Spleen (tissue), 7 donors: ENCODE measurements at regions not wholly inside any gene's neighbourhood (a gene's known extent, or its start where the extent isn't known, plus 50 kb on each side); places are given as distances from the start of the nearest gene placed in this dataset.
"Not testable (repeated sequence)": the region's sequence is repeated elsewhere in the genome, so short reads cannot be mapped to it uniquely, and the experiment has no call there.

Source experiments
- POLR2A ChIP-seq, 3 donors: fragments of 450-650 bp; IDR thresholded peaks; one replicate each; pipeline ENCODE4 v1.5.1; 2017; ENCODE audit warnings: antibody characterized with exemption in 3 of 3, mild to moderate bottlenecking in 1 of 3
- TF ChIP-seq, protein P1 (sequence below), 11 experiments: fragments of 200-600 bp in 7 of 11; fragments of 450-650 bp in 4 of 11; sonication (generic) in 4 of 11; IDR thresholded peaks in 8 of 11; conservative IDR thresholded peaks in 3 of 11; 1 replicate in 7 of 11; 2 replicates in 4 of 11; pipeline versions ENCODE4 v1.4.0 to v1.8.0; 2016 to 2021; ENCODE audit warnings: antibody characterized with exemption in 11 of 11, inconsistent platforms in 4 of 11, mild to moderate bottlenecking in 1 of 11
- donor health status: DM: no; HTN: no; CAD: no; lungs with moderate emphysema.
- donor health status: DM: no; HTN: no; CAD: no.
- donor health status: DM: no; HTN: no; CAD: no.

DNA sequence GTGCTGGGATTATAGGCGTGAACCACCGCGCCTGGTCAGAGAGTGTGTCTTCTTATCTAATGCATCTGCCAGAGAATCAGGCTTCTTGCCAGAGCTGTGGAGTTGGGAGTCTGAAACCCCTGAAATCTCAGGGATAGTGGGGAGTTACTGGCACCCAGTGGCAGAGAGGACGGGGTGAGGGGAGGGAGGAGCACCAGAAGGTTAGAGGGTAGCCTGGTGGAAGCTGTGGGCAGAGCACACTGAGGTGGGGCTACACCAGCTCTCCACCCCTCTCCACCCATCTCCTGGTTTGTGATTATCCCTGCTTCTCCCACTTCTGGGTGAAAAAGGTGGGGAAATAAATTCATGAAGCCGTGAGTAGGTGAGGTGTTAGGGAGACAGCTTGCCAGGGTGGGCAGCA lies 63.9 kb upstream of the FAM153A start:
- TF ChIP-seq, protein P1, sequence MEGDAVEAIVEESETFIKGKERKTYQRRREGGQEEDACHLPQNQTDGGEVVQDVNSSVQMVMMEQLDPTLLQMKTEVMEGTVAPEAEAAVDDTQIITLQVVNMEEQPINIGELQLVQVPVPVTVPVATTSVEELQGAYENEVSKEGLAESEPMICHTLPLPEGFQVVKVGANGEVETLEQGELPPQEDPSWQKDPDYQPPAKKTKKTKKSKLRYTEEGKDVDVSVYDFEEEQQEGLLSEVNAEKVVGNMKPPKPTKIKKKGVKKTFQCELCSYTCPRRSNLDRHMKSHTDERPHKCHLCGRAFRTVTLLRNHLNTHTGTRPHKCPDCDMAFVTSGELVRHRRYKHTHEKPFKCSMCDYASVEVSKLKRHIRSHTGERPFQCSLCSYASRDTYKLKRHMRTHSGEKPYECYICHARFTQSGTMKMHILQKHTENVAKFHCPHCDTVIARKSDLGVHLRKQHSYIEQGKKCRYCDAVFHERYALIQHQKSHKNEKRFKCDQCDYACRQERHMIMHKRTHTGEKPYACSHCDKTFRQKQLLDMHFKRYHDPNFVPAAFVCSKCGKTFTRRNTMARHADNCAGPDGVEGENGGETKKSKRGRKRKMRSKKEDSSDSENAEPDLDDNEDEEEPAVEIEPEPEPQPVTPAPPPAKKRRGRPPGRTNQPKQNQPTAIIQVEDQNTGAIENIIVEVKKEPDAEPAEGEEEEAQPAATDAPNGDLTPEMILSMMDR (IDR thresholded peaks at IDR 0.05 in 8 of 11, conservative IDR thresholded peaks at IDR 0.05 in 3 of 11): not testable (repeated sequence)
- TF ChIP-seq POLR2A (IDR thresholded peaks at IDR 0.05): not testable (repeated sequence)
